Endothelial cell of umbilical vein (primary cell): ENCODE measurements at regions not wholly inside any gene's neighbourhood (a gene's known extent, or its start where the extent isn't known, plus 50 kb on each side); places are given as distances from the start of the nearest gene placed in this dataset.

Experiments used
- BruUV-seq: library from RNA; stranded (reverse); fragments of 400-500 nt; replicated peaks from 2 replicates; lab custom pipeline; 2021; lab: Mats Ljungman, UMichigan
- CTCF ChIA-PET: fragments of 300-600, 350-600 bp; sonication (Branson Sonifier 250); formaldehyde crosslinking; loops from one replicate; lab custom pipeline; 2021; ENCODE audit warnings: antibody characterized with exemption, inconsistent platforms; lab: Charles Lee
- POLR2A ChIA-PET: fragments of 300-600, 350-600 bp; sonication (Branson Sonifier 250); formaldehyde crosslinking; loops from one replicate; lab custom pipeline; 2021; ENCODE audit warnings: antibody characterized with exemption, inconsistent platforms; lab: Charles Lee
- DNase-seq: peaks from one replicate; pipeline ENCODE4 v3.0.0-alpha.2; 2011; ENCODE audit warnings: low read depth, low spot score
- FAIRE-seq: peaks from 2 replicates; lab custom pipeline; 2011; peaks lifted over from hg19 to GRCh38; lab: Jason Lieb, UNC
- H2AFZ ChIP-seq: 2 replicates; pipeline ENCODE4 v1.6.0; 2012; ENCODE audit warnings: low read depth, low read length, control low read depth, inconsistent platforms
- H3K27ac ChIP-seq: 2 replicates; pipeline ENCODE4 v1.5.1; 2011; ENCODE audit warnings: low read depth, mild to moderate bottlenecking, control low read depth, low read length, moderate library complexity; ENCODE audit not compliant: insufficient read depth
- H3K27me3 ChIP-seq, 2 experiments: 2 replicates each; pipeline versions ENCODE4 v1.6.0 to v1.6.1; 2011; ENCODE audit warnings: low read length in 2 of 2, mixed read lengths in 1 of 2; ENCODE audit not compliant: control insufficient read depth in 2 of 2, insufficient read depth in 2 of 2
- H3K36me3 ChIP-seq, 2 experiments: 2 replicates in 1 of 2; 3 replicates in 1 of 2; pipeline ENCODE4 v1.5.1; 2011; ENCODE audit warnings: low read length in 2 of 2, mild to moderate bottlenecking in 1 of 2, moderate library complexity in 1 of 2; ENCODE audit not compliant: control insufficient read depth in 2 of 2, insufficient read depth in 2 of 2; ENCODE audit errors: extremely low read depth in 1 of 2
- H3K4me1 ChIP-seq: 3 replicates; pipeline ENCODE4 v1.5.1; 2011; ENCODE audit warnings: mild to moderate bottlenecking, low read length; ENCODE audit not compliant: control insufficient read depth, insufficient read depth; ENCODE audit errors: extremely low read depth
- H3K4me2 ChIP-seq: 2 replicates; pipeline ENCODE4 v1.6.1; 2011; ENCODE audit warnings: low read length, control low read depth, mixed read lengths; ENCODE audit not compliant: insufficient read depth
- H3K4me3 ChIP-seq, 3 experiments: fragments of 200-600 bp in 1 of 3; sonication (generic), shearing (Covaris generic) in 1 of 3; replicated peaks in 1 of 3; 2 replicates each; pipeline ENCODE4 v1.5.1; 2011 to 2016; ENCODE audit warnings: control low read depth in 3 of 3, low read length in 3 of 3, mild to moderate bottlenecking in 2 of 3, inconsistent platforms in 1 of 3, low read depth in 1 of 3, moderate library complexity in 1 of 3; ENCODE audit not compliant: insufficient read depth in 1 of 3
- H3K79me2 ChIP-seq: 2 replicates; pipeline ENCODE4 v1.6.0; 2012; ENCODE audit warnings: low read length, inconsistent platforms; ENCODE audit not compliant: control insufficient read depth, insufficient read depth
- H3K9ac ChIP-seq: replicated peaks from 2 replicates; pipeline ENCODE3; 2011; ENCODE audit warnings: low read length, control low read depth; ENCODE audit not compliant: insufficient read depth; ENCODE audit errors: extremely low read depth
- H3K9me1 ChIP-seq: replicated peaks from 3 replicates; pipeline ENCODE4 v1.6.0; 2011; ENCODE audit warnings: mild to moderate bottlenecking, low read length; ENCODE audit not compliant: control insufficient read depth, insufficient read depth; ENCODE audit errors: extremely low read depth
- H3K9me3 ChIP-seq: replicated peaks from 2 replicates; pipeline ENCODE4 v1.5.1; 2012; ENCODE audit warnings: low read length, inconsistent platforms; ENCODE audit not compliant: control insufficient read depth, insufficient read depth
- H4K20me1 ChIP-seq: replicated peaks from 2 replicates; pipeline ENCODE3; 2011; ENCODE audit warnings: mild to moderate bottlenecking, low read length; ENCODE audit not compliant: control insufficient read depth, insufficient read depth; ENCODE audit errors: extremely low read depth
- EZH2 ChIP-seq: IDR thresholded peaks from 2 replicates; pipeline ENCODE4 v1.6.1; 2012; ENCODE audit warnings: borderline replicate concordance, low read depth, mild to moderate bottlenecking, moderate library complexity, low read length, inconsistent platforms; ENCODE audit not compliant: severe bottlenecking
- FOS ChIP-seq: IDR thresholded peaks from 2 replicates; pipeline ENCODE4 v1.6.1; 2011; ENCODE audit warnings: mild to moderate bottlenecking, low read length, moderate library complexity, borderline replicate concordance; ENCODE audit not compliant: insufficient read depth
- GATA2 ChIP-seq: IDR thresholded peaks from 2 replicates; pipeline ENCODE4 v1.7.0; 2011; ENCODE audit warnings: low read depth, mild to moderate bottlenecking, moderate library complexity, mixed read lengths, low read length; ENCODE audit not compliant: insufficient read length, insufficient read depth
- JUN ChIP-seq: IDR thresholded peaks from 2 replicates; pipeline ENCODE4 v1.6.1; 2011; ENCODE audit warnings: borderline replicate concordance, low read depth; ENCODE audit not compliant: insufficient read length, insufficient read depth
- MYC ChIP-seq: IDR thresholded peaks from one replicate; pipeline ENCODE4 v1.6.1; 2011; ENCODE audit warnings: mild to moderate bottlenecking, low read depth, low read length
- POLR2A ChIP-seq: IDR thresholded peaks from 2 replicates; pipeline ENCODE4 v1.6.1; 2012; ENCODE audit warnings: low read depth, mild to moderate bottlenecking, control low read depth, low read length
- POLR2AphosphoS5 ChIP-seq: IDR thresholded peaks from 2 replicates; pipeline ENCODE4 v1.6.1; 2012; ENCODE audit warnings: low read depth, mild to moderate bottlenecking, control low read depth, low read length, moderate library complexity; ENCODE audit not compliant: insufficient read depth
- dilution Hi-C: fragments of 300-500 bp; cut with MboI; formaldehyde crosslinking; loops from one replicate; pipeline ENCODE4 v1.15.0; 2019; ENCODE audit warnings: low sequenced_read_pairs; ENCODE audit not compliant: extremely low pct_ligation_motif_present
- intact Hi-C: fragments of 100-400 bp; cut with micrococcal nuclease; formaldehyde crosslinking; loops from one replicate; pipeline ENCODE4 v1.10.0; 2022
- TF ChIP-seq, protein P1 (sequence below): IDR thresholded peaks from 2 replicates; pipeline ENCODE4 v1.6.1; 2011; ENCODE audit not compliant: insufficient read depth, insufficient read length
- TF ChIP-seq, protein P2 (sequence below), 2 donors: IDR thresholded peaks; 1 replicate in 1 of 2; 2 replicates in 1 of 2; pipeline ENCODE4 v1.5.1; 2011; ENCODE audit warnings: low read length in 2 of 2, mild to moderate bottlenecking in 2 of 2, moderate library complexity in 2 of 2, control low read depth in 1 of 2, inconsistent platforms in 1 of 2, low read depth in 1 of 2; ENCODE audit not compliant: insufficient read depth in 1 of 2; ENCODE audit errors: extremely low read depth in 1 of 2

GRCh38 chr12:60182354-60182753, 586.5 kb downstream of the SLC16A7 start:
- no peak overlapping the region for H3K4me3 ChIP-seq
- no peak for DNase-seq
- POLR2A ChIA-PET = no interaction called here
- no peak overlapping the region for H2AFZ ChIP-seq
- H3K4me1 ChIP-seq = no peaks in the 10 kb centered on the region
- intact Hi-C loops (no loop called here), dilution Hi-C loops (no loop called here)
- no peaks in the 10 kb centered on the region for H3K9me1 ChIP-seq
- no peak overlapping the region for H3K9ac ChIP-seq
- no peaks in the 10 kb centered on the region for H3K27me3 ChIP-seq
- H3K4me2 ChIP-seq = no peak overlapping the region
- no peaks in the 10 kb centered on the region for H3K79me2 ChIP-seq
- no peaks in the 10 kb centered on the region for H3K36me3 ChIP-seq
- no peak for FAIRE-seq
- CTCF ChIA-PET = interaction anchor here (0.6 to 1.9 kb wide), 3 partner anchors 9 to 132 kb away, joined by 3 to 5 read pairs (median 4); no protein-coding TSS in a partner anchor
- BruUV-seq = no TSS peak
- TF ChIP-seq MYC (no peak), FOS (no peak), JUN (no peak), POLR2AphosphoS5 (no peak), POLR2A (no peak), EZH2 (no peak), GATA2 (no peak)
- TF ChIP-seq, protein P1, sequence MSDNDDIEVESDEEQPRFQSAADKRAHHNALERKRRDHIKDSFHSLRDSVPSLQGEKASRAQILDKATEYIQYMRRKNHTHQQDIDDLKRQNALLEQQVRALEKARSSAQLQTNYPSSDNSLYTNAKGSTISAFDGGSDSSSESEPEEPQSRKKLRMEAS = no peak
- TF ChIP-seq, protein P2, sequence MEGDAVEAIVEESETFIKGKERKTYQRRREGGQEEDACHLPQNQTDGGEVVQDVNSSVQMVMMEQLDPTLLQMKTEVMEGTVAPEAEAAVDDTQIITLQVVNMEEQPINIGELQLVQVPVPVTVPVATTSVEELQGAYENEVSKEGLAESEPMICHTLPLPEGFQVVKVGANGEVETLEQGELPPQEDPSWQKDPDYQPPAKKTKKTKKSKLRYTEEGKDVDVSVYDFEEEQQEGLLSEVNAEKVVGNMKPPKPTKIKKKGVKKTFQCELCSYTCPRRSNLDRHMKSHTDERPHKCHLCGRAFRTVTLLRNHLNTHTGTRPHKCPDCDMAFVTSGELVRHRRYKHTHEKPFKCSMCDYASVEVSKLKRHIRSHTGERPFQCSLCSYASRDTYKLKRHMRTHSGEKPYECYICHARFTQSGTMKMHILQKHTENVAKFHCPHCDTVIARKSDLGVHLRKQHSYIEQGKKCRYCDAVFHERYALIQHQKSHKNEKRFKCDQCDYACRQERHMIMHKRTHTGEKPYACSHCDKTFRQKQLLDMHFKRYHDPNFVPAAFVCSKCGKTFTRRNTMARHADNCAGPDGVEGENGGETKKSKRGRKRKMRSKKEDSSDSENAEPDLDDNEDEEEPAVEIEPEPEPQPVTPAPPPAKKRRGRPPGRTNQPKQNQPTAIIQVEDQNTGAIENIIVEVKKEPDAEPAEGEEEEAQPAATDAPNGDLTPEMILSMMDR (IDR thresholded peaks at IDR 0.05; ENCODE audit: extremely low read depth in 1 of 2, insufficient read depth in 1 of 2, low read depth in 1 of 2, low read length in 2 of 2) = no peak
- H4K20me1 ChIP-seq = no peaks in the 10 kb centered on the region
- H3K9me3 ChIP-seq = no peaks in the 10 kb centered on the region
- no peak overlapping the region for H3K27ac ChIP-seq
